ENCODE measurements at regions not wholly inside any gene's neighbourhood (a gene's known extent, or its start where the extent isn't known, plus 50 kb on each side); places are given as distances from the start of the nearest gene placed in this dataset.
"Not testable (repeated sequence)": the region's sequence is repeated elsewhere in the genome, so short reads cannot be mapped to it uniquely, and the experiment has no call there.

DNA sequence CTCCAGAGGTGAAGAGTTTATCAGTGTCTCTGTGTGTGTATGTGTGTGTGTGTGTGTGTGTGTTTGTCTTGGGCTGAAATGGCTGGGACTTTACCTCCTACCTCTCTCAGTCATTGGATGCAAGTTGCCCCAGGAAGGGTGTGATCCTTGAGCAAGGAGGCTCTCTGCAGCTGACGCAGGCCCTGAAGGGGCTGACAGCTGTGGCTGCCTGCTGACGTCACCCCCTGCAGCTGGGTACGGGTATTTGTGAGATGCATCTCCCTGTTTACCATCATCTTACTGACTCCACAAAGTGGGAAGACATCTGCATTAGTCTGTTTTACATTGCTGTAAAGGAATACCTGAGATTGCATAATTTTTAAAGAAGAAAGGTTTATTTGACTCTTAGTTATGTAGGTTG is 631.5 kb upstream of the RBFOX1 start:
- WGBS, 2 donors, result 58 to 66% methylated on average over 2 of the region's 3 CpGs
- Histone ChIP-seq H3K4me3 (no peak overlapping the region), H3K27ac (no peak overlapping the region), H3K4me1 (no peaks in the 10 kb centered on the region), H3K27me3 (no peaks in the 10 kb centered on the region), H3K9me3 (no peaks in the 10 kb centered on the region), H3K36me3 (replicated peaks in 1 of 2; ENCODE audit: insufficient read depth in 1 of 2, low read depth in 2 of 2) (no peaks in the 10 kb centered on the region)
- no peak for TF ChIP-seq POLR2A (IDR thresholded peaks at IDR 0.05)
- TF ChIP-seq, protein P1, sequence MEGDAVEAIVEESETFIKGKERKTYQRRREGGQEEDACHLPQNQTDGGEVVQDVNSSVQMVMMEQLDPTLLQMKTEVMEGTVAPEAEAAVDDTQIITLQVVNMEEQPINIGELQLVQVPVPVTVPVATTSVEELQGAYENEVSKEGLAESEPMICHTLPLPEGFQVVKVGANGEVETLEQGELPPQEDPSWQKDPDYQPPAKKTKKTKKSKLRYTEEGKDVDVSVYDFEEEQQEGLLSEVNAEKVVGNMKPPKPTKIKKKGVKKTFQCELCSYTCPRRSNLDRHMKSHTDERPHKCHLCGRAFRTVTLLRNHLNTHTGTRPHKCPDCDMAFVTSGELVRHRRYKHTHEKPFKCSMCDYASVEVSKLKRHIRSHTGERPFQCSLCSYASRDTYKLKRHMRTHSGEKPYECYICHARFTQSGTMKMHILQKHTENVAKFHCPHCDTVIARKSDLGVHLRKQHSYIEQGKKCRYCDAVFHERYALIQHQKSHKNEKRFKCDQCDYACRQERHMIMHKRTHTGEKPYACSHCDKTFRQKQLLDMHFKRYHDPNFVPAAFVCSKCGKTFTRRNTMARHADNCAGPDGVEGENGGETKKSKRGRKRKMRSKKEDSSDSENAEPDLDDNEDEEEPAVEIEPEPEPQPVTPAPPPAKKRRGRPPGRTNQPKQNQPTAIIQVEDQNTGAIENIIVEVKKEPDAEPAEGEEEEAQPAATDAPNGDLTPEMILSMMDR (IDR thresholded peaks at IDR 0.05), result no peak
- DNase-seq (no peak), ATAC-seq (no peak)
- intact Hi-C loops (cut with DNase I), result no loop called here

DNA sequence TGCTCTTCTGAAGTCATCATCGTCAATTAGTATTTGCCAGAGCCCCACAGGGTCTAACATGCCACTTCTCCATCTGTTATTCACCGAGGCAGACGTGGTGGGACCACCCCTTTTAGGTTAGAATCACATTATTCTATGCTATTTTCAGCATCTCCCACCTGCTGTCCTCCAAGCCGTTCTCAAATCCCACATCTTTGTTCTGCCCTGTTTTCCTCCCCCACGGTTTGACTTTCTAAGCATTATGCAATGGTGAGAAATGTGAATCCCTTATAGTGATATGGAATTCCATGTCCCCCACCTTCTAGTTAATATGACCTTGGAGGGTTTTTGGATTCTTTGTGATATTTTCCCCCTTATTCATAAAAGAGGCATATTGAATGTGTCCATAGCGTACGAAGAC is 634.1 kb upstream of the RBFOX1 start:
- Histone ChIP-seq H3K27me3 (no peaks in the 10 kb centered on the region), H3K4me3 (no peak overlapping the region), H3K4me1 (no peaks in the 10 kb centered on the region), H3K27ac (no peak overlapping the region), H3K36me3 (replicated peaks in 1 of 2; ENCODE audit: insufficient read depth in 1 of 2, low read depth in 2 of 2) (no peaks in the 10 kb centered on the region), H3K9me3 (no peaks in the 10 kb centered on the region)
- 61% methylated on average over 7 of the region's 7 CpGs for WGBS, 2 donors
- ATAC-seq, result no peak
- DNase-seq, result no peak
- intact Hi-C loops (cut with DNase I), result no loop called here
- TF ChIP-seq POLR2A (IDR thresholded peaks at IDR 0.05), result no peak
- TF ChIP-seq, protein P1 (IDR thresholded peaks at IDR 0.05), result no peak

DNA sequence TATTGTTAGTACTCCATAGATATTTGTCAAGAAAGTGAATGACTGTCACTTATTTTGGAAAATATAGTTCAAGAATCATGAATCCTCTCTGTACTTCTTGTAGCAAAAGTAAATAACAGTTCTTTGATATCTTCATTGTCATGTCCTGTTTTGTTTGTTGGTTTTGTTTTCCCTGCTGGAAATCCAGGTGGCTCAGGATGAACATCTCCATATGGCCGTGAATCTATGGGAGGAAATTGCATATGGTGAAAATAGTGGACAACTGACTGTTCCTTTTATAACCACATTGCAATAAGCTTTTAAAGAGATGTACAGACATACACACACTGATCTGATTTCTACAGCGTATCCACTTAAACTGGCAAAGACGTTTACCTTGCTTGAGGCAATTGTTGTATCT is 637.0 kb upstream of the RBFOX1 start:
- Histone ChIP-seq H3K36me3 (replicated peaks in 1 of 2; ENCODE audit: insufficient read depth in 1 of 2, low read depth in 2 of 2) (no peaks in the 10 kb centered on the region), H3K27me3 (no peaks in the 10 kb centered on the region), H3K9me3 (no peaks in the 10 kb centered on the region), H3K4me3 (no peak overlapping the region), H3K27ac (no peak overlapping the region), H3K4me1 (no peaks in the 10 kb centered on the region)
- 68 to 69% methylated on average over 3 of the region's 3 CpGs for WGBS, 2 donors
- intact Hi-C loops (cut with DNase I), result no loop called here
- ATAC-seq (no peak), DNase-seq (no peak)
- TF ChIP-seq POLR2A (IDR thresholded peaks at IDR 0.05), result no peak
- TF ChIP-seq, protein P1 (IDR thresholded peaks at IDR 0.05), result no peak

DNA sequence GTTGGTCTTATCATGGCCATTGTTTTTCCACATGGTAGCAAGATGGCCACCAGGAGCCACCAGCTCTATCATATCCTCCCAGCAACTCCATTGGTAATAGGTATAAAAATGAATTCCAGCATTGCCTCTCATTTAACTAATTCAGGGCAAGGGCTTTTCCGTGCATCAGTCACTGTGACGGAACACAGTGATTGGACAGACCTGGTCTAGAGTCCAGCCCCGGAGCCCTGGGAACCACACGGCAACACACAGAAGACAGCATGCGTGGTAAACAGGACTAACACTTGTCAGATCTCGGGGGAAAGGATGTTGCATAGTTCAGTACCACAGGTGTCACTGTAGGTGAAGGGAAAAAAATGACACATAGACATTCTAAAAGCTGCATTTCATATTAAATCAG is 638.0 kb upstream of the RBFOX1 start:
- no peaks in the 10 kb centered on the region for H3K27me3 ChIP-seq
- no peak overlapping the region for H3K27ac ChIP-seq
- intact Hi-C loops (cut with DNase I), result no loop called here
- WGBS, 2 donors, result 61 to 76% methylated on average over 5 to 6 of the region's 6 CpGs
- no peaks in the 10 kb centered on the region for H3K4me1 ChIP-seq
- TF ChIP-seq POLR2A (IDR thresholded peaks at IDR 0.05), result no peak
- TF ChIP-seq, protein P1 (IDR thresholded peaks at IDR 0.05), result no peak
- DNase-seq (no peak), ATAC-seq (no peak)
- H3K9me3 ChIP-seq, result no peaks in the 10 kb centered on the region
- no peak overlapping the region for H3K4me3 ChIP-seq
- no peaks in the 10 kb centered on the region for H3K36me3 ChIP-seq (replicated peaks in 1 of 2; ENCODE audit: insufficient read depth in 1 of 2, low read depth in 2 of 2)

DNA sequence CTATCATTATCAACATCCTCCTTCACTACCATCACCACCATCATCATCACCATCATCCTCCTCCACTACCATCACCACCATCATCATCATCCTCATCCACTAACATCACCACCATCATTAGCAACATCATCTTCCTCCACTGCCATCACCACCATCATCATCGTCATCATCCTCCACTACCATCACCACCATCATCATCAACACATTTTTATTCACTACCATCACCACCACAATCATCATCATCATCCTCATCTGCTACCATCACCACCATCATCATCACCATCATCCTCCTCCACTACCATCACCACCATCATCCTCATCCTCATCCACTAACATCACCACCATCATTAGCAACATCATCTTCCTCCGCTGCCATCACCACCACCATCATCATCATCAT is 639.2 kb upstream of the RBFOX1 start:
- H3K27ac ChIP-seq; H3K4me1 ChIP-seq; H3K36me3 ChIP-seq (replicated peaks in 1 of 2; ENCODE audit: insufficient read depth in 1 of 2, low read depth in 2 of 2); H3K9me3 ChIP-seq; intact Hi-C loops (cut with DNase I); DNase-seq; H3K4me3 ChIP-seq; ATAC-seq; H3K27me3 ChIP-seq: not testable (repeated sequence)
- 71 to 76% methylated on average over 2 of the region's 2 CpGs for WGBS, 2 donors
